ENCODE measurements at regions not wholly inside any gene's neighbourhood (a gene's known extent, or its start where the extent isn't known, plus 50 kb on each side); places are given as distances from the start of the nearest gene placed in this dataset.

DNA sequence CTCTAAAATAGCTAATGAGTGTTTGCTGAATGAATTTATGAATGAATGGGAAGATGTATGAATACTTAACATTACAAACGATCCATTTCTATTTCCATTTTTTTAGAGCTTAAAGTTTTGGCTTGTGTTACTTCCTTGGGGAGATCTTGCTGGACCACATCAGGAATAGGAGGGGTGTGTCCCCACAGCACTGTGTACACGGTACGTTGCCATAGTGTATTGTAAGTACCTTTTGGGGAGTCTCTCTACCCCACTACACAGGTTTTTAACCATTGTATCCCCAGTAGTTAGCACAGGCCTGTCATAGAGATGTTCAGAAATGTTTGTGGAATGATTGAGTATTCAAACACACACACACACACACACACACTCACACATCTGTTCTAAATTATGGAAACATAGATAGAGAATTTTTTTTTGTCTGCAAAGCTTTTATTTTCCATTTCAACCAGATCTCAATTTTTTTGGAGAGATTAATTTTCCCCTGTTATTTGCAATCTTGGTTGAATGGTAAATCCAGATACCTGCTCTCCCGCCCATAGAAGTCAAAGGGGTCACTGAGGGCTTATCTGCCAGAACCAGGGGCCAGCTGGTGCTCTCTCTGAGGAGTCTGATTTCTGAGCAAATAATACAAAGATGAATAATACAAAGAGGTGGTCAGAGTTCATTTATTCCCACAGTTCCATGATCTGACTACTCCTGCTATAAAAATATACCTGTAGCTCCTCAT is 471.0 kb downstream of the INSC start:
- Histone ChIP-seq H3K9me3 (no peaks in the 10 kb centered on the region), H3K27ac (no peak overlapping the region), H3K27me3 (no peaks in the 10 kb centered on the region), H3K4me3 (no peak overlapping the region), H3K36me3 (no peaks in the 10 kb centered on the region), H3K4me1 (no peaks in the 10 kb centered on the region)
- intact Hi-C loops (cut with DNase I): no loop called here
- TF ChIP-seq, protein P1, sequence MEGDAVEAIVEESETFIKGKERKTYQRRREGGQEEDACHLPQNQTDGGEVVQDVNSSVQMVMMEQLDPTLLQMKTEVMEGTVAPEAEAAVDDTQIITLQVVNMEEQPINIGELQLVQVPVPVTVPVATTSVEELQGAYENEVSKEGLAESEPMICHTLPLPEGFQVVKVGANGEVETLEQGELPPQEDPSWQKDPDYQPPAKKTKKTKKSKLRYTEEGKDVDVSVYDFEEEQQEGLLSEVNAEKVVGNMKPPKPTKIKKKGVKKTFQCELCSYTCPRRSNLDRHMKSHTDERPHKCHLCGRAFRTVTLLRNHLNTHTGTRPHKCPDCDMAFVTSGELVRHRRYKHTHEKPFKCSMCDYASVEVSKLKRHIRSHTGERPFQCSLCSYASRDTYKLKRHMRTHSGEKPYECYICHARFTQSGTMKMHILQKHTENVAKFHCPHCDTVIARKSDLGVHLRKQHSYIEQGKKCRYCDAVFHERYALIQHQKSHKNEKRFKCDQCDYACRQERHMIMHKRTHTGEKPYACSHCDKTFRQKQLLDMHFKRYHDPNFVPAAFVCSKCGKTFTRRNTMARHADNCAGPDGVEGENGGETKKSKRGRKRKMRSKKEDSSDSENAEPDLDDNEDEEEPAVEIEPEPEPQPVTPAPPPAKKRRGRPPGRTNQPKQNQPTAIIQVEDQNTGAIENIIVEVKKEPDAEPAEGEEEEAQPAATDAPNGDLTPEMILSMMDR (IDR thresholded peaks at IDR 0.05): no peak
- DNase-seq (ENCODE audit: low spot score in 2 of 2): no peak

DNA sequence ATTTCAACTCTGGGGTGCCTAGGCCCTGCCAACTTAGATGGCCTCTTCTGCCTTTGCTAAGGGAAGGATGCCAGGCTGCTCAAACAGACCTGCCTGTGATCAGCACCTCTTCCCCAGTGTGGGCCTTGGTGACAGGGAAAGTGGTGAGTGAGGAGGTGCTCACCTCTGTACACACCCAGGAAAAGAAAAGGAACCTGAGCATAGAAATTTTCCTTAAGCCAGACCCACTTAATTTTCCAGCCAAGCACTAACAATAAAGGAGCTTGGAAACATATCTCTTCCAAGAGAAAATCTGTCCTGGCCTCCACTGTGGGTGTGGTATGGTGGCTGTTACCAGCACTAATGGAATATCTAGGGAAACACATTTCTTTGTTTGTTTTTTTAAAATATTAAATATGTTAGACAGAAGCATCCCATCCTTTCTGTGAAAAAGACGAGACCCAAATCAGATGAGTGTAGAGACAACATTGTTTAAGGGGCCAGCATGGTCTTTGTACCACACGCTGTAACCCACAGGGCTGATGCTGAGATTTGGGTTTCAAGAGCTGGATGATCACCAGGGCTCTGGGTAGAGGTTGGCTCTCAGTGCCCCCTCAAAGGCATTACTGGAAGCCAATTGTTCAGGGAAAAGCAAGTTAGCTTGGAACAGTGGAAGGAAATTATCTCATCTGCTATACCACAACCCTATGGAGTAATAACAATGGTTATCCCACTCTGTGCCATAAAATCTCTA is 472.2 kb downstream of the INSC start:
- TF ChIP-seq, protein P1 (IDR thresholded peaks at IDR 0.05): no peak
- Histone ChIP-seq H3K36me3 (no peaks in the 10 kb centered on the region), H3K27ac (no peak overlapping the region), H3K9me3 (no peaks in the 10 kb centered on the region), H3K27me3 (no peaks in the 10 kb centered on the region), H3K4me1 (no peaks in the 10 kb centered on the region), H3K4me3 (no peak overlapping the region)
- no peak for DNase-seq (ENCODE audit: low spot score in 2 of 2)
- intact Hi-C loops (cut with DNase I): no loop called here

DNA sequence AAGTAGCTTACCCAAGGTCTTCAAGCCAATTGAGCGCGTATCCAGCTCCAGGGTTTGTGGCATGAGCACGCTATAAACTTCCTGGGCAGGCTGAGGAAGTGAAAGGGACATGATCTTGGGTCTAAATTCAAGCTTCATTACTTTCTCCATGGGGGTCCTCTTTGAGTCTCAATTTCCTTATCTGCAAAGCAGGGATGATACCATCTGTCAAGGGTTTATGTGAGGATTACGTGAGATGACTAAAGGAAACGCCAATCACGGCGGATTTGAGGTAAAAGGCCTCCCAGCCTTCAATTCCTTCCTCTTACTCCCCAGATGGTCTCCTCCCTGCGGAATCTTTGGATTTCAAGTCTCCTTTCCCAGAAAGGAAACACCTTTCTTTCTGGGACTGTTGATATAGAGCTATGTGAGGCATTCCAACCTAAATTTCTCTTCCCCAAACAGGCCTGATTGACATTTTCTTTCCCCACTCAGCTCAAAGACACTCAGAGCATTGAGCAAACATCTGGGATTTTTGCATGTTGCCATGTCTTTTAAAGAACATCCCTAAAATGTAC is 474.4 kb downstream of the INSC start:
- intact Hi-C loops (cut with DNase I): no loop called here
- Histone ChIP-seq H3K27me3 (no peaks in the 10 kb centered on the region), H3K4me3 (no peak overlapping the region), H3K27ac (no peak overlapping the region), H3K4me1 (no peaks in the 10 kb centered on the region), H3K36me3 (no peaks in the 10 kb centered on the region), H3K9me3 (no peaks in the 10 kb centered on the region)
- TF ChIP-seq, protein P1 (IDR thresholded peaks at IDR 0.05): no peak
- no peak for DNase-seq (ENCODE audit: low spot score in 2 of 2)

DNA sequence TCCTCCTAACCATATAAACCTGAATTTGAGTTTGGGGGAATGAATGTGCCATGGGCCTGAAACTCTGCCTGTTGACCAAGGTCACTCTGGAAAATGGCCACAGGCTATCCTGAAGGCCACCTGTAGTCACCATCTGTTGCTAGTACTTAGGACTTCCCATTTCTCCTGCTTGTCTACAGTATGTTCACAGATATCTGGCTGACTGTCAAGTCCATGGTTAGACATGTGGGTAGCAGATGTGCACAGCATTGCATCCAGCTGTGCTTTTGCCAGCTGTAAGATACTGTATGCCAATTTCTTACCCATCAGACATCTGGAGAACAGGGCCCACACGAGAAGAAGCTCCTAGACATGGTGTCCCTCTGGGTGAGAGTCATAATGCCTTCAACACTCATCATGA is 475.4 kb downstream of the INSC start:
- TF ChIP-seq, protein P1 (IDR thresholded peaks at IDR 0.05): no peak
- Histone ChIP-seq H3K9me3 (no peaks in the 10 kb centered on the region), H3K27ac (no peak overlapping the region), H3K27me3 (no peaks in the 10 kb centered on the region), H3K36me3 (no peaks in the 10 kb centered on the region), H3K4me3 (no peak overlapping the region), H3K4me1 (no peaks in the 10 kb centered on the region)
- intact Hi-C loops (cut with DNase I): no loop called here
- DNase-seq (ENCODE audit: low spot score in 2 of 2): no peak

DNA sequence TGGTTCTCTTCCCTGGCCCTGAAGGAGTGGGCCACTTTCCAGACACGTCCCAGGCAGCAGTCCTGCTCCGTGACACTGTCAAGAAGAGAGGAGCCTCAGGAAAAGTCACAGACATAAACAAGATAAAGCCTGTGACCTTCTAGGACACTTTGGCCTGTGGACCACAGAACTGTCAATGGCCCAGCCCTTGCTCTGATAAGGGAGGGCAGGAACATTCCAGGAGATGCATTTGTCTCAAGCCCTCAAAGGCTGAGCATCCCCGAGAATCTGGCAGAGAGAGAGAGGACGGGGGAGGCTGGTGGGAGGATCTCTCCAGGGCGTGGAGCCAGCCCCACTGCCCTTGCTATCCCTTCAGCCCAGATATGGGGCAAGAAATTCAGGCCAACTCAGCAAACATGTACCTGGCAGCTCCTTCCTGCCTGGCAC is 476.4 kb downstream of the INSC start:
- H3K4me3 ChIP-seq: no peak overlapping the region
- intact Hi-C loops (cut with DNase I): no loop called here
- no peaks in the 10 kb centered on the region for H3K9me3 ChIP-seq
- TF ChIP-seq, protein P1 (IDR thresholded peaks at IDR 0.05): no peak
- H3K4me1 ChIP-seq: no peaks in the 10 kb centered on the region
- no peaks in the 10 kb centered on the region for H3K27me3 ChIP-seq
- no peak overlapping the region for H3K27ac ChIP-seq
- no peak for DNase-seq (ENCODE audit: low spot score in 2 of 2)
- H3K36me3 ChIP-seq: no peaks in the 10 kb centered on the region

Data from ascending aorta (tissue), 2 donors.